Vagina (tissue), 2 donors: ENCODE measurements at regions not wholly inside any gene's neighbourhood (a gene's known extent, or its start where the extent isn't known, plus 50 kb on each side); places are given as distances from the start of the nearest gene placed in this dataset.

Experiments used
- POLR2A ChIP-seq, 2 donors: fragments of 450-650 bp; IDR thresholded peaks; one replicate each; pipeline ENCODE4 v1.6.1; 2017; ENCODE audit warnings: antibody characterized with exemption in 2 of 2, mild to moderate bottlenecking in 2 of 2, moderate library complexity in 2 of 2
- TF ChIP-seq, protein P1 (sequence below), 3 experiments: fragments of 450-650 bp in 2 of 3; fragments of 200-600 bp in 1 of 3; sonication (generic) in 1 of 3; IDR thresholded peaks; one replicate each; pipeline ENCODE4 v1.5.1; 2017 to 2019; ENCODE audit warnings: antibody characterized with exemption in 3 of 3, mild to moderate bottlenecking in 2 of 3, moderate library complexity in 2 of 3

GRCh38 chr5:96329886-96330529, 103.0 kb downstream of the PCSK1 start:
- TF ChIP-seq, protein P1, sequence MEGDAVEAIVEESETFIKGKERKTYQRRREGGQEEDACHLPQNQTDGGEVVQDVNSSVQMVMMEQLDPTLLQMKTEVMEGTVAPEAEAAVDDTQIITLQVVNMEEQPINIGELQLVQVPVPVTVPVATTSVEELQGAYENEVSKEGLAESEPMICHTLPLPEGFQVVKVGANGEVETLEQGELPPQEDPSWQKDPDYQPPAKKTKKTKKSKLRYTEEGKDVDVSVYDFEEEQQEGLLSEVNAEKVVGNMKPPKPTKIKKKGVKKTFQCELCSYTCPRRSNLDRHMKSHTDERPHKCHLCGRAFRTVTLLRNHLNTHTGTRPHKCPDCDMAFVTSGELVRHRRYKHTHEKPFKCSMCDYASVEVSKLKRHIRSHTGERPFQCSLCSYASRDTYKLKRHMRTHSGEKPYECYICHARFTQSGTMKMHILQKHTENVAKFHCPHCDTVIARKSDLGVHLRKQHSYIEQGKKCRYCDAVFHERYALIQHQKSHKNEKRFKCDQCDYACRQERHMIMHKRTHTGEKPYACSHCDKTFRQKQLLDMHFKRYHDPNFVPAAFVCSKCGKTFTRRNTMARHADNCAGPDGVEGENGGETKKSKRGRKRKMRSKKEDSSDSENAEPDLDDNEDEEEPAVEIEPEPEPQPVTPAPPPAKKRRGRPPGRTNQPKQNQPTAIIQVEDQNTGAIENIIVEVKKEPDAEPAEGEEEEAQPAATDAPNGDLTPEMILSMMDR (IDR thresholded peaks at IDR 0.05) = no peak
- TF ChIP-seq POLR2A (IDR thresholded peaks at IDR 0.05) = no peak
